ENCODE measurements at regions not wholly inside any gene's neighbourhood (a gene's known extent, or its start where the extent isn't known, plus 50 kb on each side); places are given as distances from the start of the nearest gene placed in this dataset.

- DNase-seq = no peak
- Histone ChIP-seq H3K36me3 (replicated peaks in 1 of 2) (no peaks in the 10 kb centered on the region), H3K27me3 (no peaks in the 10 kb centered on the region), H3K4me1 (replicated peaks in 1 of 2) (no peaks in the 10 kb centered on the region), H3K27ac (no peak overlapping the region), H3K9me3 (replicated peaks in 1 of 3) (no peaks in the 10 kb centered on the region), H3K4me3 (no peak overlapping the region)
- 31 to 67% (median 42%) methylated on average over 1 of the region's 1 CpG for WGBS, 4 donors
- intact Hi-C loops (cut with DNase I) = no loop called here
- TF ChIP-seq POLR2A (IDR thresholded peaks at IDR 0.05) (no peak), CTCF (IDR thresholded peaks at IDR 0.05) (no peak)
These were observed 546.3 kb downstream of the MAT2B start for GRCh38 chr5:164051745-164052144.

- H3K36me3 ChIP-seq (replicated peaks in 1 of 2) = no peaks in the 10 kb centered on the region
- intact Hi-C loops (cut with DNase I) = no loop called here
- WGBS, 4 donors = 55 to 63% (median 59%) methylated on average over 3 of the region's 3 CpGs
- no peak for TF ChIP-seq POLR2A (IDR thresholded peaks at IDR 0.05)
- no peak for TF ChIP-seq CTCF (IDR thresholded peaks at IDR 0.05)
- no peak overlapping the region for H3K4me3 ChIP-seq
- no peak for DNase-seq
- H3K27ac ChIP-seq = no peak overlapping the region
- no peaks in the 10 kb centered on the region for H3K4me1 ChIP-seq (replicated peaks in 1 of 2)
- no peaks in the 10 kb centered on the region for H3K9me3 ChIP-seq (replicated peaks in 1 of 3)
- no peaks in the 10 kb centered on the region for H3K27me3 ChIP-seq
These were observed 547.2 kb downstream of the MAT2B start for GRCh38 chr5:164052536-164053093.

- no peak overlapping the region for H3K27ac ChIP-seq
- no peaks in the 10 kb centered on the region for H3K27me3 ChIP-seq
- H3K4me3 ChIP-seq = no peak overlapping the region
- H3K9me3 ChIP-seq (replicated peaks in 1 of 3) = no peaks in the 10 kb centered on the region
- H3K36me3 ChIP-seq (replicated peaks in 1 of 2) = no peaks in the 10 kb centered on the region
- WGBS, 4 donors = 41 to 53% (median 46%) methylated on average over 1 of the region's 1 CpG
- intact Hi-C loops (cut with DNase I) = no loop called here
- TF ChIP-seq CTCF (IDR thresholded peaks at IDR 0.05) = no peak
- no peak for TF ChIP-seq POLR2A (IDR thresholded peaks at IDR 0.05)
- no peaks in the 10 kb centered on the region for H3K4me1 ChIP-seq (replicated peaks in 1 of 2)
- no peak for DNase-seq
These were observed 547.7 kb downstream of the MAT2B start for GRCh38 chr5:164053123-164053522.

- H3K9me3 ChIP-seq (replicated peaks in 1 of 3) = no peaks in the 10 kb centered on the region
These were observed 549.0 kb downstream of the MAT2B start for GRCh38 chr5:164054461-164054860.

More at GRCh38 chr5:164054461-164054860, 549.0 kb downstream of the MAT2B start:
- no peaks in the 10 kb centered on the region for H3K4me1 ChIP-seq (replicated peaks in 1 of 2)
- WGBS, 4 donors = 78 to 94% (median 84%) methylated on average over 2 of the region's 2 CpGs
- no peaks in the 10 kb centered on the region for H3K36me3 ChIP-seq (replicated peaks in 1 of 2)
- DNase-seq = no peak
- H3K4me3 ChIP-seq = no peak overlapping the region
- no peaks in the 10 kb centered on the region for H3K27me3 ChIP-seq
- H3K27ac ChIP-seq = no peak overlapping the region
- intact Hi-C loops (cut with DNase I) = no loop called here
- TF ChIP-seq CTCF (IDR thresholded peaks at IDR 0.05) = no peak
- no peak for TF ChIP-seq POLR2A (IDR thresholded peaks at IDR 0.05)
